Neural cell (in vitro differentiated cells): ENCODE measurements at regions not wholly inside any gene's neighbourhood (a gene's known extent, or its start where the extent isn't known, plus 50 kb on each side); places are given as distances from the start of the nearest gene placed in this dataset.

Experiments
- H2AFZ ChIP-seq: fragments of 200-600, 300-800 bp; sonication (generic), shearing (Covaris generic); 2 replicates; pipeline ENCODE4 v1.6.0; 2014; ENCODE audit warnings: low read depth, mild to moderate bottlenecking, antibody characterized with exemption, low read length, moderate library complexity
- H3F3A ChIP-seq: fragments of 200-600 bp; shearing (Covaris generic); 2 replicates; pipeline ENCODE4 v1.6.1; 2016; ENCODE audit warnings: mild to moderate bottlenecking, moderate library complexity, mixed read lengths, antibody characterized with exemption, low read length; ENCODE audit not compliant: insufficient read depth, poor library complexity, severe bottlenecking
- H3K27ac ChIP-seq: fragments of 200-600, 300-800 bp; sonication (generic), shearing (Covaris generic); 2 replicates; pipeline ENCODE4 v1.5.1; 2014; ENCODE audit warnings: mild to moderate bottlenecking, low read length, moderate library complexity
- H3K27me3 ChIP-seq: fragments of 300-800, 200-600 bp; sonication (generic), shearing (Covaris generic); 2 replicates; pipeline ENCODE4 v1.6.0; 2014; ENCODE audit warnings: mild to moderate bottlenecking, low read depth, low read length, moderate library complexity; ENCODE audit not compliant: insufficient read depth
- H3K36me3 ChIP-seq: fragments of 300-800, 200-600 bp; sonication (generic), shearing (Covaris generic); 2 replicates; pipeline ENCODE4 v1.5.1; 2014; ENCODE audit warnings: mild to moderate bottlenecking, antibody characterized with exemption, low read length, moderate library complexity; ENCODE audit not compliant: insufficient read depth
- H3K4me2 ChIP-seq: fragments of 300-800, 200-600 bp; sonication (generic), shearing (Covaris generic); 2 replicates; pipeline ENCODE4 v1.6.0; 2014; ENCODE audit warnings: mild to moderate bottlenecking, low read length
- H3K4me3 ChIP-seq: fragments of 300-800, 200-600 bp; sonication (generic), shearing (Covaris generic); 2 replicates; pipeline ENCODE4 v1.5.1; 2014; ENCODE audit warnings: mild to moderate bottlenecking, low read length, moderate library complexity
- H3K79me2 ChIP-seq: fragments of 200-600 bp; shearing (Covaris generic); replicated peaks from 2 replicates; pipeline ENCODE4 v1.6.0; 2014; ENCODE audit warnings: mild to moderate bottlenecking, low read length, moderate library complexity; ENCODE audit not compliant: insufficient read depth
- H3K9ac ChIP-seq: fragments of 300-800, 200-600 bp; sonication (generic), shearing (Covaris generic); 2 replicates; pipeline ENCODE4 v1.6.1; 2016; ENCODE audit warnings: mild to moderate bottlenecking, low read length, mixed read lengths
- H3K9me2 ChIP-seq: fragments of 200-600 bp; shearing (Covaris generic); 2 replicates; pipeline ENCODE4 v1.6.1; 2016; ENCODE audit warnings: mild to moderate bottlenecking, low read length, mixed read lengths; ENCODE audit not compliant: insufficient read depth
- H3K9me3 ChIP-seq: fragments of 200-600, 300-800 bp; sonication (generic), shearing (Covaris generic); 2 replicates; pipeline ENCODE4 v1.6.1; 2016; ENCODE audit warnings: mild to moderate bottlenecking, mixed run types, low read length, moderate library complexity, mixed read lengths
- H4K20me1 ChIP-seq: fragments of 200-600 bp; shearing (Covaris generic); 2 replicates; pipeline ENCODE4 v1.6.1; 2016; ENCODE audit warnings: mild to moderate bottlenecking, mixed run types; ENCODE audit not compliant: insufficient read depth
- EP300 ChIP-seq: fragments of 450-650 bp; conservative IDR thresholded peaks from 2 replicates; pipeline ENCODE4 v1.6.1; 2014; ENCODE audit warnings: antibody characterized with exemption, mild to moderate bottlenecking, moderate library complexity; ENCODE audit not compliant: poor library complexity, severe bottlenecking
- EZH2 ChIP-seq: fragments of 200-600, 300-800 bp; shearing (Covaris generic), sonication (generic); IDR thresholded peaks from 2 replicates; pipeline ENCODE4 v1.6.1; 2014; ENCODE audit warnings: antibody characterized with exemption, low read length, borderline replicate concordance, mild to moderate bottlenecking; ENCODE audit not compliant: insufficient read depth, poor library complexity, severe bottlenecking
- MXI1 ChIP-seq: fragments of 450-650 bp; conservative IDR thresholded peaks from 2 replicates; pipeline ENCODE4 v1.6.1; 2014; ENCODE audit warnings: antibody characterized with exemption, mild to moderate bottlenecking; ENCODE audit not compliant: poor library complexity, severe bottlenecking
- POLR2AphosphoS5 ChIP-seq: IDR thresholded peaks from 2 replicates; pipeline ENCODE4 v1.6.1; 2012
- RAD21 ChIP-seq: fragments of 450-650 bp; conservative IDR thresholded peaks from 2 replicates; pipeline ENCODE4 v1.6.1; 2014; ENCODE audit warnings: antibody characterized with exemption, mild to moderate bottlenecking, moderate library complexity
- SMC3 ChIP-seq: fragments of 450-650 bp; conservative IDR thresholded peaks from 2 replicates; pipeline ENCODE4 v1.6.1; 2014; ENCODE audit warnings: antibody characterized with exemption, mild to moderate bottlenecking, moderate library complexity; ENCODE audit not compliant: poor library complexity
- TAF1 ChIP-seq: IDR thresholded peaks from 2 replicates; pipeline ENCODE4 v1.6.1; 2012; ENCODE audit warnings: low read depth
- TF ChIP-seq, protein P1 (sequence below): IDR thresholded peaks from 2 replicates; pipeline ENCODE4 v1.6.1; 2012; ENCODE audit warnings: borderline replicate concordance
- TF ChIP-seq, protein P2 (sequence below): fragments of 450-650 bp; IDR thresholded peaks from 2 replicates; pipeline ENCODE4 v1.5.1; 2014; ENCODE audit warnings: antibody characterized with exemption, mild to moderate bottlenecking, moderate library complexity; ENCODE audit not compliant: poor library complexity, severe bottlenecking

DNA sequence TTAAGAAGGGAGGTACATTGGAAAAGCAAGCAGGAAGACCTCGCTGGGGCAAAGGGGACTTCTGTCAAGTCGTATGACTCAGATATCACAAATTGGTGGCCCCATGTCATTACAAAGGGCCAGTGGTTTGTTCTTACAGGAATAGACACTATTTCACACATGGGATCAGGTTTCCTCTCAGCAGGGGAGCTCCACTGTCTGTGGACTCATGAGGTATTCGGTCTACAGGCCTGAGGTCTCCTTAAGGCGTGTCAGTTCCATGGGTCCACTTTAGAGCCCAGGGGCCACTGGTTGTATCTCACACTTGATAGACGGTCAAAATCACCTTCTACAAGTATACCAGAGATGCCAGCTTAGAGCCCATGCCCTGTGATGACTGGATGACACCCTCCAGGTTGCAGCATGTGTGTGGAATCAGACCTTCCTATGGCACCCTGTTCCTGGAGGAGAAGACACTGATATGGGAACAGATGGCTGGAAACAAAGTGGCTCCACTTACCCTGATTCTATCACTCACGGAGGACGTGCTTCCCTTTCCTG is 288.1 kb upstream of the B3GAT1 start:
- TF ChIP-seq TAF1, result no peak
- no peak for TF ChIP-seq EZH2
- TF ChIP-seq EP300, result no peak
- no peak for TF ChIP-seq MXI1
- TF ChIP-seq POLR2AphosphoS5, result no peak
- TF ChIP-seq, protein P1, sequence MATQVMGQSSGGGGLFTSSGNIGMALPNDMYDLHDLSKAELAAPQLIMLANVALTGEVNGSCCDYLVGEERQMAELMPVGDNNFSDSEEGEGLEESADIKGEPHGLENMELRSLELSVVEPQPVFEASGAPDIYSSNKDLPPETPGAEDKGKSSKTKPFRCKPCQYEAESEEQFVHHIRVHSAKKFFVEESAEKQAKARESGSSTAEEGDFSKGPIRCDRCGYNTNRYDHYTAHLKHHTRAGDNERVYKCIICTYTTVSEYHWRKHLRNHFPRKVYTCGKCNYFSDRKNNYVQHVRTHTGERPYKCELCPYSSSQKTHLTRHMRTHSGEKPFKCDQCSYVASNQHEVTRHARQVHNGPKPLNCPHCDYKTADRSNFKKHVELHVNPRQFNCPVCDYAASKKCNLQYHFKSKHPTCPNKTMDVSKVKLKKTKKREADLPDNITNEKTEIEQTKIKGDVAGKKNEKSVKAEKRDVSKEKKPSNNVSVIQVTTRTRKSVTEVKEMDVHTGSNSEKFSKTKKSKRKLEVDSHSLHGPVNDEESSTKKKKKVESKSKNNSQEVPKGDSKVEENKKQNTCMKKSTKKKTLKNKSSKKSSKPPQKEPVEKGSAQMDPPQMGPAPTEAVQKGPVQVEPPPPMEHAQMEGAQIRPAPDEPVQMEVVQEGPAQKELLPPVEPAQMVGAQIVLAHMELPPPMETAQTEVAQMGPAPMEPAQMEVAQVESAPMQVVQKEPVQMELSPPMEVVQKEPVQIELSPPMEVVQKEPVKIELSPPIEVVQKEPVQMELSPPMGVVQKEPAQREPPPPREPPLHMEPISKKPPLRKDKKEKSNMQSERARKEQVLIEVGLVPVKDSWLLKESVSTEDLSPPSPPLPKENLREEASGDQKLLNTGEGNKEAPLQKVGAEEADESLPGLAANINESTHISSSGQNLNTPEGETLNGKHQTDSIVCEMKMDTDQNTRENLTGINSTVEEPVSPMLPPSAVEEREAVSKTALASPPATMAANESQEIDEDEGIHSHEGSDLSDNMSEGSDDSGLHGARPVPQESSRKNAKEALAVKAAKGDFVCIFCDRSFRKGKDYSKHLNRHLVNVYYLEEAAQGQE, result no peak
- no peak for TF ChIP-seq RAD21
- TF ChIP-seq, protein P2, sequence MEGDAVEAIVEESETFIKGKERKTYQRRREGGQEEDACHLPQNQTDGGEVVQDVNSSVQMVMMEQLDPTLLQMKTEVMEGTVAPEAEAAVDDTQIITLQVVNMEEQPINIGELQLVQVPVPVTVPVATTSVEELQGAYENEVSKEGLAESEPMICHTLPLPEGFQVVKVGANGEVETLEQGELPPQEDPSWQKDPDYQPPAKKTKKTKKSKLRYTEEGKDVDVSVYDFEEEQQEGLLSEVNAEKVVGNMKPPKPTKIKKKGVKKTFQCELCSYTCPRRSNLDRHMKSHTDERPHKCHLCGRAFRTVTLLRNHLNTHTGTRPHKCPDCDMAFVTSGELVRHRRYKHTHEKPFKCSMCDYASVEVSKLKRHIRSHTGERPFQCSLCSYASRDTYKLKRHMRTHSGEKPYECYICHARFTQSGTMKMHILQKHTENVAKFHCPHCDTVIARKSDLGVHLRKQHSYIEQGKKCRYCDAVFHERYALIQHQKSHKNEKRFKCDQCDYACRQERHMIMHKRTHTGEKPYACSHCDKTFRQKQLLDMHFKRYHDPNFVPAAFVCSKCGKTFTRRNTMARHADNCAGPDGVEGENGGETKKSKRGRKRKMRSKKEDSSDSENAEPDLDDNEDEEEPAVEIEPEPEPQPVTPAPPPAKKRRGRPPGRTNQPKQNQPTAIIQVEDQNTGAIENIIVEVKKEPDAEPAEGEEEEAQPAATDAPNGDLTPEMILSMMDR, result no peak
- TF ChIP-seq SMC3, result no peak
- no peaks in the 10 kb centered on the region for H3K36me3 ChIP-seq
- no peaks in the 10 kb centered on the region for H3F3A ChIP-seq

GRCh38 chr11:134696455-134696854 is 284.4 kb upstream of the B3GAT1 start:
- no peak overlapping the region for H3K9ac ChIP-seq
- no peak overlapping the region for H3K4me2 ChIP-seq

More for the DNA sequence above, 288.1 kb upstream of the B3GAT1 start:
- Histone ChIP-seq H2AFZ (no peak overlapping the region), H4K20me1 (no peaks in the 10 kb centered on the region), H3K9me3 (no peaks in the 10 kb centered on the region), H3K79me2 (no peaks in the 10 kb centered on the region), H3K9me2 (no peaks in the 10 kb centered on the region), H3K27me3 (no peaks in the 10 kb centered on the region), H3K4me2 (no peak overlapping the region), H3K4me3 (no peak overlapping the region), H3K9ac (no peak overlapping the region), H3K27ac (no peak overlapping the region)

More at GRCh38 chr11:134696455-134696854, 284.4 kb upstream of the B3GAT1 start:
- Histone ChIP-seq H4K20me1 (no peaks in the 10 kb centered on the region), H3K9me3 (no peaks in the 10 kb centered on the region), H3K79me2 (no peaks in the 10 kb centered on the region), H3F3A (no peaks in the 10 kb centered on the region), H3K36me3 (no peaks in the 10 kb centered on the region), H3K4me3 (no peak overlapping the region), H2AFZ (no peak overlapping the region), H3K27ac (no peak overlapping the region), H3K9me2 (no peaks in the 10 kb centered on the region), H3K27me3 (no peaks in the 10 kb centered on the region)
- TF ChIP-seq SMC3 (no peak), POLR2AphosphoS5 (no peak), EP300 (no peak), RAD21 (no peak), TAF1 (no peak), EZH2 (no peak), MXI1 (no peak)
- TF ChIP-seq, protein P2, result no peak
- TF ChIP-seq, protein P1, result no peak
